PC-9 (cell line): ENCODE measurements at regions not wholly inside any gene's neighbourhood (a gene's known extent, or its start where the extent isn't known, plus 50 kb on each side); places are given as distances from the start of the nearest gene placed in this dataset.
"Not testable (repeated sequence)": the region's sequence is repeated elsewhere in the genome, so short reads cannot be mapped to it uniquely, and the experiment has no call there.

Source experiments
- BruUV-seq: library from RNA; stranded (reverse); fragments of 400-500 nt; replicated peaks from 2 replicates; lab custom pipeline; 2021; lab: Mats Ljungman, UMichigan
- CTCF ChIA-PET: fragments of 300-600 bp; sonication (Branson Sonifier 250); formaldehyde crosslinking; loops from one replicate; lab custom pipeline; 2022; ENCODE audit warnings: antibody characterized with exemption; lab: Charles Lee
- POLR2A ChIA-PET: fragments of 300-600 bp; sonication (Branson Sonifier 250); formaldehyde crosslinking; loops from one replicate; lab custom pipeline; 2022; ENCODE audit warnings: antibody characterized with exemption; ENCODE audit not compliant: unreplicated experiment; lab: Charles Lee
- DNase-seq, 2 experiments: peaks; one replicate each; pipeline versions ENCODE4 v3.0.0 to v3.0.0-alpha.2; 2015 to 2022; ENCODE audit warnings: mixed read lengths in 1 of 2
- H2AFZ ChIP-seq: fragments of 200-600 bp; sonication (generic); 2 replicates; pipeline ENCODE4 v1.8.1; 2017; ENCODE audit warnings: antibody characterized with exemption
- H3F3A ChIP-seq: fragments of 200-600 bp; sonication (generic); 2 replicates; pipeline ENCODE4 v1.8.1; 2017; ENCODE audit warnings: antibody characterized with exemption, mild to moderate bottlenecking, low read depth; ENCODE audit not compliant: insufficient read depth
- H3K27ac ChIP-seq: fragments of 200-600 bp; sonication (generic); 2 replicates; pipeline ENCODE4 v1.6.1; 2016; ENCODE audit warnings: mixed run types
- H3K27me3 ChIP-seq: fragments of 200-600 bp; sonication (generic); 2 replicates; pipeline ENCODE4 v1.6.1; 2016; ENCODE audit warnings: low read depth, mixed run types; ENCODE audit not compliant: insufficient read depth
- H3K36me3 ChIP-seq: fragments of 200-600 bp; sonication (generic); 2 replicates; pipeline ENCODE4 v1.6.1; 2016; ENCODE audit warnings: low read depth, mixed run types
- H3K4me1 ChIP-seq: fragments of 200-600 bp; sonication (generic); replicated peaks from 2 replicates; pipeline ENCODE4 v1.6.1; 2016; ENCODE audit warnings: mixed run types; ENCODE audit not compliant: insufficient read depth
- H3K4me2 ChIP-seq: fragments of 200-600 bp; sonication (generic); 2 replicates; pipeline ENCODE4 v1.6.1; 2017; ENCODE audit warnings: mixed run types
- H3K4me3 ChIP-seq: fragments of 200-600 bp; sonication (generic); 2 replicates; pipeline ENCODE4 v1.6.1; 2016; ENCODE audit warnings: mixed run types
- H3K79me2 ChIP-seq: fragments of 200-600 bp; sonication (generic); 2 replicates; pipeline ENCODE4 v1.6.1; 2017; ENCODE audit warnings: low read depth, mixed run types
- H3K9me2 ChIP-seq: fragments of 200-600 bp; sonication (generic); 2 replicates; pipeline ENCODE4 v1.8.1; 2017; ENCODE audit warnings: mild to moderate bottlenecking; ENCODE audit not compliant: insufficient read depth
- H3K9me3 ChIP-seq: fragments of 200-600 bp; sonication (generic); 2 replicates; pipeline ENCODE4 v1.8.1; 2016; ENCODE audit warnings: low read depth; ENCODE audit not compliant: insufficient read depth
- H4K20me1 ChIP-seq: fragments of 200-600 bp; sonication (generic); 2 replicates; pipeline ENCODE4 v1.8.1; 2017; ENCODE audit not compliant: insufficient read depth
- EZH2 ChIP-seq: fragments of 200-600 bp; sonication (generic); IDR thresholded peaks from 2 replicates; pipeline ENCODE4 v1.8.0; 2017; ENCODE audit warnings: antibody characterized with exemption, low read depth
- intact Hi-C: fragments of 100-400 bp; cut with micrococcal nuclease; formaldehyde crosslinking; loops from one replicate; pipeline ENCODE4 v1.10.0; 2022; ENCODE audit not compliant: unreplicated experiment
- TF ChIP-seq, protein P1 (sequence below): fragments of 200-600 bp; sonication (generic); conservative IDR thresholded peaks from 2 replicates; pipeline ENCODE4 v1.6.1; 2017; ENCODE audit warnings: mixed run types, antibody characterized with exemption, mild to moderate bottlenecking, moderate library complexity

DNA sequence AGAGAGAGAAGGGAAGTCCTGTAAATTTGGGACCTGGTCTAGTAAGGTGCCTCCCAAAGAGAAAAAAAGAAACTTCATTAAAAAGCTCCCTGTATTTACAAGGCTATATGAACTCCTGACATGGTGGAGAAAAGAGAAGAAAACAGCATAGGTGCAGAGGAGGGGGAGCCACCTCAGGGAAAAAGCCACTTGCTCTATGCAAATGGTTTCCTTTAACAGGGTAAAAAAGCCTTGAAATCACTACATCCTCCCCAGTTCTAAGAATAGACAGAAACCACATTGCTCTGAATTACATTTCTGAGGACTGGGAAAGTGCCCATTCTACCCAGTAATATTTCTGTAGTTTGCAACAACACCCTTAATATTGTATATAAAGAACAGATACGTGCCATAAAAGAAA is 165.5 kb downstream of the KLF8 start:
- no peaks in the 10 kb centered on the region for H3K27me3 ChIP-seq
- ChIA-PET CTCF (no interaction called here), POLR2A (no interaction called here)
- no peaks in the 10 kb centered on the region for H3K36me3 ChIP-seq
- H3F3A ChIP-seq: no peaks in the 10 kb centered on the region
- no peak overlapping the region for H3K4me3 ChIP-seq
- no peaks in the 10 kb centered on the region for H3K9me3 ChIP-seq
- H3K79me2 ChIP-seq: no peaks in the 10 kb centered on the region
- no peaks in the 10 kb centered on the region for H3K9me2 ChIP-seq
- H3K27ac ChIP-seq: no peak overlapping the region
- H3K4me2 ChIP-seq: no peak overlapping the region
- intact Hi-C loops: no loop called here
- no peak for TF ChIP-seq EZH2
- TF ChIP-seq, protein P1, sequence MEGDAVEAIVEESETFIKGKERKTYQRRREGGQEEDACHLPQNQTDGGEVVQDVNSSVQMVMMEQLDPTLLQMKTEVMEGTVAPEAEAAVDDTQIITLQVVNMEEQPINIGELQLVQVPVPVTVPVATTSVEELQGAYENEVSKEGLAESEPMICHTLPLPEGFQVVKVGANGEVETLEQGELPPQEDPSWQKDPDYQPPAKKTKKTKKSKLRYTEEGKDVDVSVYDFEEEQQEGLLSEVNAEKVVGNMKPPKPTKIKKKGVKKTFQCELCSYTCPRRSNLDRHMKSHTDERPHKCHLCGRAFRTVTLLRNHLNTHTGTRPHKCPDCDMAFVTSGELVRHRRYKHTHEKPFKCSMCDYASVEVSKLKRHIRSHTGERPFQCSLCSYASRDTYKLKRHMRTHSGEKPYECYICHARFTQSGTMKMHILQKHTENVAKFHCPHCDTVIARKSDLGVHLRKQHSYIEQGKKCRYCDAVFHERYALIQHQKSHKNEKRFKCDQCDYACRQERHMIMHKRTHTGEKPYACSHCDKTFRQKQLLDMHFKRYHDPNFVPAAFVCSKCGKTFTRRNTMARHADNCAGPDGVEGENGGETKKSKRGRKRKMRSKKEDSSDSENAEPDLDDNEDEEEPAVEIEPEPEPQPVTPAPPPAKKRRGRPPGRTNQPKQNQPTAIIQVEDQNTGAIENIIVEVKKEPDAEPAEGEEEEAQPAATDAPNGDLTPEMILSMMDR: no peak
- no peaks in the 10 kb centered on the region for H4K20me1 ChIP-seq
- H2AFZ ChIP-seq: no peak overlapping the region
- no peak for DNase-seq
- H3K4me1 ChIP-seq: no peaks in the 10 kb centered on the region
- BruUV-seq: no TSS peak

DNA sequence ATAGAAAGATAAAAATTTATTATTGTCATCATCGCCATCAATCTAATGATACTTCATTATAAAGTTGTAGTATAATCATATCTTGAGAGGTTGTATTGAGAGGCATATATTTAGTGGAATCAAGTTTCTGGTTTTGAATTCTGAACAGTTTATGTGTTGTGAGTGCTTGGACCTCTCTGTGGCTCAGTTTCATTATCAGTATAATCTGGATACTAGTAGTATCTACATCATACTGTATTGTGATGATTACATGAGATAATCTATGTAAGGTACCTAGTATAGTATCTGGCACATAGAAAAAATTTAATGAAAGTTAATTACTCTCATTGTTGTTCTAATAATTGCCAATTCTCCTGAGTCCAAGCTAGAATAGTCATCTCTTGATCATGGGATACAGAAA is 161.2 kb upstream of the UBQLN2 start:
- no peaks in the 10 kb centered on the region for H3K9me2 ChIP-seq
- no peak for DNase-seq
- ChIA-PET CTCF (no interaction called here), POLR2A (no interaction called here)
- H3K36me3 ChIP-seq: no peaks in the 10 kb centered on the region
- no TSS peak for BruUV-seq
- no peak for TF ChIP-seq EZH2
- TF ChIP-seq, protein P1: no peak
- no peak overlapping the region for H3K27ac ChIP-seq
- no peak overlapping the region for H2AFZ ChIP-seq
- intact Hi-C loops: no loop called here
- no peaks in the 10 kb centered on the region for H3K27me3 ChIP-seq
- no peaks in the 10 kb centered on the region for H3F3A ChIP-seq
- no peaks in the 10 kb centered on the region for H3K79me2 ChIP-seq
- H3K4me2 ChIP-seq: no peak overlapping the region
- H3K4me1 ChIP-seq: no peaks in the 10 kb centered on the region
- H3K4me3 ChIP-seq: no peak overlapping the region
- H3K9me3 ChIP-seq: no peaks in the 10 kb centered on the region
- H4K20me1 ChIP-seq: no peaks in the 10 kb centered on the region

DNA sequence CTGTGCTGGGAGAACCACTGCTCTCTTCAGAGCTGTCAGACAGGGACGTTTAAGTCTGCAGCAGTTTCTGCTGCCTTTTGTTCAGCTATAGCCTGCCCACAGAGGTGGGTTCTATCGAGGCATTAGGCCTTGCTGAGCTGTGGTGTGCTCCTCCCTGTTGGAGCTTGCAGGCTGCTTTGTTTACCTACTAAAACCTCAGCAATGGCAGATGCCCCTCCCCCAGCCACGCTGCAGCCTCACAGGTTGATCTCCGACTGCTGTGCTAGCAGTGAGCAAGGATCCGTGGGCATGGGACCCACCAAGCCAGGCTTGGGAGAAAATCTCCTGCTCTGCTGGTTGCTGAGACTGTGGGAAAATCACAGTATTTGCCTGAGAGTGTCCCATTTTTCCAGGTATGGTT is 133.8 kb upstream of the UBQLN2 start:
- H3K9me2 ChIP-seq: no peaks in the 10 kb centered on the region
- no peak for TF ChIP-seq EZH2
- TF ChIP-seq, protein P1: no peak
- H3K4me1 ChIP-seq: no peaks in the 10 kb centered on the region
- no peak overlapping the region for H3K27ac ChIP-seq
- H3K4me2 ChIP-seq: no peak overlapping the region
- ChIA-PET POLR2A (no interaction called here), CTCF (no interaction called here)
- no peak for DNase-seq
- H3K9me3 ChIP-seq: no peaks in the 10 kb centered on the region
- intact Hi-C loops: no loop called here
- H2AFZ ChIP-seq: no peak overlapping the region
- no peaks in the 10 kb centered on the region for H4K20me1 ChIP-seq
- H3K36me3 ChIP-seq: no peaks in the 10 kb centered on the region
- H3K79me2 ChIP-seq: no peaks in the 10 kb centered on the region
- H3K27me3 ChIP-seq: no peaks in the 10 kb centered on the region
- BruUV-seq: no TSS peak
- no peaks in the 10 kb centered on the region for H3F3A ChIP-seq
- no peak overlapping the region for H3K4me3 ChIP-seq

DNA sequence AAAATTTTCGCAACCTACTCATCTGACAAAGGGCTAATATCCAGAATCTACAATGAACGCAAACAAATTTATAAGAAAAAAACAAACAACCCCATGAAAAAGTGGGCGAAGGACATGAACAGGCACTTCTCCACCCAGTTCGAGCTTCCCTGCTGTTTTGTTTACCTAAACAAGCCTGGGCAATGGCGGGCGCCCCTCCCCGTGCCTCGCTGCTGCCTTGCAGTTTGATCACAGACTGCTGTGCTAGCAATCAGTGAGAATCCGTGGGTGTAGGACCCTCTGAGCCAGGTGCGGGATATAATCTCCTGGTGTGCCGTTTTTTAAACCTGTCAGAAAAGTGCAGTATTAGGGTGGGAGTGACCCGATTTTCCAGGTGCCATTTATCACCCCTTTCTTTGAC is 111.4 kb upstream of the UBQLN2 start:
- H3K36me3 ChIP-seq, POLR2A ChIA-PET, H3K79me2 ChIP-seq, intact Hi-C loops, H3K4me3 ChIP-seq, H3K9me3 ChIP-seq, BruUV-seq, H2AFZ ChIP-seq, H4K20me1 ChIP-seq, H3K27ac ChIP-seq, H3K4me1 ChIP-seq, CTCF ChIA-PET, DNase-seq, H3K9me2 ChIP-seq, H3K27me3 ChIP-seq, H3K4me2 ChIP-seq, H3F3A ChIP-seq: not testable (repeated sequence)
